H1 (cell line): ENCODE measurements at regions not wholly inside any gene's neighbourhood (a gene's known extent, or its start where the extent isn't known, plus 50 kb on each side); places are given as distances from the start of the nearest gene placed in this dataset.

ENCODE experiments used
- CHD1 ChIP-seq: IDR thresholded peaks from 2 replicates; pipeline ENCODE4 v1.6.1; 2012; ENCODE audit warnings: low read depth, low read length, improper control_type of control experiment
- EZH2 ChIP-seq: fragments of 200-600 bp; sonication (generic); IDR thresholded peaks from 2 replicates; pipeline ENCODE4 v1.7.1; 2012; ENCODE audit warnings: low read depth, mild to moderate bottlenecking, moderate library complexity, low read length, inconsistent platforms; ENCODE audit not compliant: severe bottlenecking
- HDAC6 ChIP-seq: IDR thresholded peaks from one replicate; pipeline ENCODE4 v1.7.1; 2012; ENCODE audit warnings: low read depth, mild to moderate bottlenecking, inconsistent platforms, low read length, moderate library complexity
- MAFK ChIP-seq: IDR thresholded peaks from 2 replicates; pipeline ENCODE4 v1.6.1; 2012; ENCODE audit warnings: low read depth, mild to moderate bottlenecking, improper control_type of control experiment, low read length
- RAD21 ChIP-seq, 2 experiments: IDR thresholded peaks in 1 of 2; conservative IDR thresholded peaks in 1 of 2; 2 replicates each; pipeline ENCODE4 v1.6.1; 2011; ENCODE audit warnings: low read depth in 2 of 2, low read length in 2 of 2, improper control_type of control experiment in 1 of 2, inconsistent platforms in 1 of 2, mild to moderate bottlenecking in 1 of 2, moderate library complexity in 1 of 2
- SP1 ChIP-seq: IDR thresholded peaks from 2 replicates; pipeline ENCODE4 v1.6.1; 2011; ENCODE audit warnings: low read depth, low read length
- TBP ChIP-seq: IDR thresholded peaks from 2 replicates; pipeline ENCODE4 v1.6.1; 2011; ENCODE audit warnings: low read depth, low read length, improper control_type of control experiment
- TF ChIP-seq, protein P1 (sequence below): IDR thresholded peaks from 2 replicates; pipeline ENCODE4 v1.6.1; 2011; ENCODE audit warnings: low read length, improper control_type of control experiment

DNA sequence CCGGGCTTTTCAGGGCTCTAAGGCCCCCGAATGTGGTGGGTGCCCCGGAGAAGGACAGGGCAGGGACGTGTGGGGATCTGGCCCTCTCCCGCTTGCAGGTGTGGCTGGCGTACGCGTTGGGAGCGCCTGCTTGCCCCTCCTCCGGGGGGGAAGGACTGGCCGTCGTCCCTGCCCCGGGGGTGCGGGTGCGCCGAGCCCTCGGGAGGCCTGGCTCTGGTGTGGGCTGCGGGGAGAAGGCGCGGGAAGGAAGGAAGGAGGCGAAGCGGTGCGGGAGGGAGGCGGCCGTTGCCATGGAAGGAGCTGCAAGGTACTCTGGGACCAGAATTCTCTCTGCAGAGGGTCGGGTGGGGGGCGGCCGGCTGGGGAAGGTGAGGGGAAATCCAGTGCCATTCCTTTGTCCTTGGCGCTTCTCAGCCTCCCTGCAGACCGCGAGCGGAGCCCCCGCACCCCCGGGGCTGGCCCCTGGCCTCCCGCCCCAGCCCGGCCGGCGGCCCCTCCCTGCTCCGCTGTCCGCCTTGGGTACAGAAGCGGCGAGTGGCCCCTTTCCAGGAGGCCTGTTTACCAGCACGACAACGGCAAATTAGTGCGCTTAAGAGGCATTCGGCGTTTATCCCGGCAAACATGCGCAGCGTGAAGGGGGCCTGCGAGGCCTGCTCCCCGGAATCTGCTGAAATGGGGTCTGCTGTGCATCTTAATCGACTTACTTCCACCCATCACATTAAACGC lies 67.1 kb upstream of the UNC5A start (continued):
- TF ChIP-seq TBP: no peak
- TF ChIP-seq, protein P1, sequence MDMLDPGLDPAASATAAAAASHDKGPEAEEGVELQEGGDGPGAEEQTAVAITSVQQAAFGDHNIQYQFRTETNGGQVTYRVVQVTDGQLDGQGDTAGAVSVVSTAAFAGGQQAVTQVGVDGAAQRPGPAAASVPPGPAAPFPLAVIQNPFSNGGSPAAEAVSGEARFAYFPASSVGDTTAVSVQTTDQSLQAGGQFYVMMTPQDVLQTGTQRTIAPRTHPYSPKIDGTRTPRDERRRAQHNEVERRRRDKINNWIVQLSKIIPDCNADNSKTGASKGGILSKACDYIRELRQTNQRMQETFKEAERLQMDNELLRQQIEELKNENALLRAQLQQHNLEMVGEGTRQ: no peak
- TF ChIP-seq EZH2: peak; percentile 2
- TF ChIP-seq MAFK: no peak
- no peak for TF ChIP-seq HDAC6
- no peak for TF ChIP-seq SP1
- no peak for TF ChIP-seq CHD1
- no peak for TF ChIP-seq RAD21 (IDR thresholded peaks at IDR 0.05 in 1 of 2, conservative IDR thresholded peaks at IDR 0.05 in 1 of 2; ENCODE audit: low read depth in 2 of 2, low read length in 2 of 2)
- TF ChIP-seq, all 59 proteins: peak for 7
